Mesenchymal stem cell (in vitro differentiated cells and primary cell): ENCODE measurements at regions not wholly inside any gene's neighbourhood (a gene's known extent, or its start where the extent isn't known, plus 50 kb on each side); places are given as distances from the start of the nearest gene placed in this dataset.

Experiments used
- DNase-seq: peaks from one replicate; pipeline ENCODE4 v3.0.0-alpha.2; 2013
- H2AFZ ChIP-seq: one replicate; pipeline ENCODE4 v1.6.1; 2013; ENCODE audit warnings: low read depth, mild to moderate bottlenecking, control low read depth, inconsistent platforms, low read length, moderate library complexity
- H2AK5ac ChIP-seq: 2 replicates; pipeline ENCODE4 v1.6.1; 2013; ENCODE audit warnings: low read length, moderate library complexity, mild to moderate bottlenecking, inconsistent platforms; ENCODE audit not compliant: severe bottlenecking
- H2BK120ac ChIP-seq: one replicate; pipeline ENCODE4 v1.6.1; 2013; ENCODE audit warnings: low read depth, mild to moderate bottlenecking, inconsistent platforms, low read length, moderate library complexity
- H2BK12ac ChIP-seq, 2 experiments: one replicate each; pipeline ENCODE4 v1.6.1; 2013; ENCODE audit warnings: inconsistent platforms in 2 of 2, low read length in 2 of 2, mild to moderate bottlenecking in 2 of 2, moderate library complexity in 2 of 2, control low read depth in 1 of 2
- H2BK15ac ChIP-seq: one replicate; pipeline ENCODE4 v1.6.1; 2013; ENCODE audit warnings: mild to moderate bottlenecking, low read depth, inconsistent platforms; ENCODE audit not compliant: poor library complexity, severe bottlenecking
- H2BK5ac ChIP-seq: 2 replicates; pipeline ENCODE4 v1.6.1; 2013; ENCODE audit warnings: low read depth, mild to moderate bottlenecking, low read length, control low read depth, inconsistent platforms; ENCODE audit not compliant: poor library complexity, severe bottlenecking
- H3K14ac ChIP-seq, 2 experiments: one replicate each; pipeline ENCODE4 v1.6.1; 2013; ENCODE audit warnings: inconsistent platforms in 2 of 2, low read length in 2 of 2, control low read depth in 1 of 2, mild to moderate bottlenecking in 1 of 2, moderate library complexity in 1 of 2
- H3K18ac ChIP-seq, 2 experiments: one replicate each; pipeline ENCODE4 v1.6.1; 2013; ENCODE audit warnings: inconsistent platforms in 2 of 2, low read length in 2 of 2, control low read depth in 1 of 2, low read depth in 1 of 2, mild to moderate bottlenecking in 1 of 2
- H3K23ac ChIP-seq, 2 experiments: one replicate each; pipeline ENCODE4 v1.6.1; 2013; ENCODE audit warnings: inconsistent platforms in 2 of 2, low read length in 2 of 2, mild to moderate bottlenecking in 2 of 2, moderate library complexity in 2 of 2, control low read depth in 1 of 2
- H3K27ac ChIP-seq: 2 replicates; pipeline ENCODE4 v1.5.1; 2013; ENCODE audit warnings: mild to moderate bottlenecking, moderate library complexity, low read length, control low read depth, inconsistent platforms; ENCODE audit not compliant: poor library complexity, severe bottlenecking
- H3K27me3 ChIP-seq, 2 experiments: 2 replicates each; pipeline versions ENCODE4 v1.6.1 to v1.7.0; 2013; ENCODE audit warnings: low read length in 2 of 2, mild to moderate bottlenecking in 2 of 2, moderate library complexity in 2 of 2, control low read depth in 1 of 2, inconsistent platforms in 1 of 2; ENCODE audit not compliant: control insufficient read depth in 1 of 2, insufficient read depth in 1 of 2
- H3K36me3 ChIP-seq, 2 experiments: 2 replicates each; pipeline versions ENCODE4 v1.6.1 to v1.7.0; 2013; ENCODE audit warnings: low read length in 2 of 2, control low read depth in 1 of 2, inconsistent platforms in 1 of 2, low read depth in 1 of 2, mild to moderate bottlenecking in 1 of 2; ENCODE audit not compliant: insufficient read depth in 2 of 2, control insufficient read depth in 1 of 2
- H3K4ac ChIP-seq, 2 experiments: one replicate each; pipeline ENCODE4 v1.6.1; 2013; ENCODE audit warnings: inconsistent platforms in 2 of 2, low read length in 2 of 2, mild to moderate bottlenecking in 2 of 2, moderate library complexity in 2 of 2, control low read depth in 1 of 2, low read depth in 1 of 2
- H3K4me1 ChIP-seq: 2 replicates; pipeline ENCODE4 v1.6.1; 2013; ENCODE audit warnings: low read depth, low read length, control low read depth; ENCODE audit not compliant: control insufficient read depth, insufficient read depth
- H3K4me2 ChIP-seq: 2 replicates; pipeline ENCODE4 v1.6.1; 2013; ENCODE audit warnings: low read length, mild to moderate bottlenecking, inconsistent platforms; ENCODE audit not compliant: poor library complexity, severe bottlenecking
- H3K4me3 ChIP-seq, 2 experiments: 2 replicates each; pipeline versions ENCODE4 v1.5.1 to v1.7.0; 2013; ENCODE audit warnings: low read length in 2 of 2, mild to moderate bottlenecking in 2 of 2, control low read depth in 1 of 2, low read depth in 1 of 2; ENCODE audit not compliant: insufficient read depth in 1 of 2
- H3K79me1 ChIP-seq: replicated peaks from 2 replicates; pipeline ENCODE4 v1.6.1; 2013; ENCODE audit warnings: mild to moderate bottlenecking, control low read depth, low read length, inconsistent platforms; ENCODE audit not compliant: poor library complexity, severe bottlenecking
- H3K9ac ChIP-seq: 2 replicates; pipeline ENCODE4 v1.7.0; 2013; ENCODE audit warnings: mild to moderate bottlenecking, low read length, moderate library complexity
- H3K9me3 ChIP-seq: 2 replicates; pipeline ENCODE4 v1.7.0; 2013; ENCODE audit warnings: mild to moderate bottlenecking, low read length; ENCODE audit not compliant: control insufficient read depth
- H4K8ac ChIP-seq: one replicate; pipeline ENCODE4 v1.6.1; 2013; ENCODE audit warnings: inconsistent platforms, mild to moderate bottlenecking, low read length, moderate library complexity
- H4K91ac ChIP-seq: one replicate; pipeline ENCODE4 v1.6.1; 2013; ENCODE audit warnings: mild to moderate bottlenecking, low read length, inconsistent platforms
- WGBS: methylation state at CpG from one replicate; pipeline ENCODE4 v1.1.7; 2013; ENCODE audit warnings: mixed read lengths; 5-methylcytosine and 5-hydroxymethylcytosine counted together

GRCh38 chr1:30609999-30610345 is 113.4 kb downstream of the MATN1 start:
- WGBS: 38% methylated on average over 1 of the region's 1 CpG
- Histone ChIP-seq H3K79me1 (no peaks in the 10 kb centered on the region), H3K4me1 (no peaks in the 10 kb centered on the region), H3K27me3 (peaks cover 0 to 40% of the 10 kb centered on the region in 2 experiments), H3K9me3 (no peaks in the 10 kb centered on the region), H3K9ac (no peak overlapping the region), H2BK120ac (no peak overlapping the region), H3K18ac (no peak overlapping the region), H3K4ac (no peak overlapping the region), H3K14ac (no peak overlapping the region), H2BK15ac (no peak overlapping the region), H3K4me2 (no peak overlapping the region), H2BK12ac (no peak overlapping the region), H3K4me3 (no peak overlapping the region), H3K36me3 (no peaks in the 10 kb centered on the region), H2AFZ (no peak overlapping the region), H4K8ac (no peak overlapping the region), H3K27ac (no peak overlapping the region), H2BK5ac (no peak overlapping the region), H2AK5ac (no peak overlapping the region), H4K91ac (no peak overlapping the region), H3K23ac (no peak overlapping the region)
- no peak for DNase-seq

- Histone ChIP-seq H3K79me1 (no peaks in the 10 kb centered on the region), H2BK15ac (no peak overlapping the region), H3K18ac (no peak overlapping the region), H2BK120ac (no peak overlapping the region), H3K14ac (peak overlapping the region in 1 of 2 experiments; percentile 33), H2AFZ (no peak overlapping the region), H2BK5ac (no peak overlapping the region), H2BK12ac (no peak overlapping the region), H3K9me3 (no peaks in the 10 kb centered on the region), H3K9ac (no peak overlapping the region), H3K4me1 (no peaks in the 10 kb centered on the region), H4K91ac (no peak overlapping the region), H3K4ac (no peak overlapping the region), H3K27me3 (peaks cover 0 to 40% of the 10 kb centered on the region in 2 experiments), H3K4me2 (no peak overlapping the region), H3K23ac (no peak overlapping the region), H3K36me3 (no peaks in the 10 kb centered on the region), H3K4me3 (no peak overlapping the region), H3K27ac (no peak overlapping the region), H2AK5ac (no peak overlapping the region), H4K8ac (no peak overlapping the region)
- WGBS: 77% methylated on average over 9 of the region's 9 CpGs
- DNase-seq: no peak
These were observed 113.9 kb downstream of the MATN1 start for GRCh38 chr1:30609336-30609998.

GRCh38 chr1:30607723-30608122 is 115.7 kb downstream of the MATN1 start:
- Histone ChIP-seq H3K14ac (no peak overlapping the region), H2BK12ac (no peak overlapping the region), H2BK15ac (no peak overlapping the region), H3K4me1 (no peaks in the 10 kb centered on the region), H4K91ac (no peak overlapping the region), H3K27me3 (peaks cover 0 to 31% of the 10 kb centered on the region in 2 experiments), H3K79me1 (no peaks in the 10 kb centered on the region), H2BK120ac (no peak overlapping the region), H3K23ac (no peak overlapping the region), H3K9ac (no peak overlapping the region), H4K8ac (no peak overlapping the region), H3K9me3 (no peaks in the 10 kb centered on the region), H2AK5ac (no peak overlapping the region), H3K36me3 (no peaks in the 10 kb centered on the region), H2BK5ac (no peak overlapping the region), H3K4ac (no peak overlapping the region), H3K4me2 (no peak overlapping the region), H3K18ac (no peak overlapping the region), H2AFZ (no peak overlapping the region), H3K27ac (no peak overlapping the region), H3K4me3 (no peak overlapping the region)
- WGBS: 63% methylated on average over 5 of the region's 5 CpGs
- DNase-seq: no peak

- H3K18ac ChIP-seq: no peak overlapping the region
- H3K23ac ChIP-seq: no peak overlapping the region
- no peak overlapping the region for H3K27ac ChIP-seq
- H2BK120ac ChIP-seq: no peak overlapping the region
- H3K9ac ChIP-seq: no peak overlapping the region
- no peak overlapping the region for H3K4ac ChIP-seq
- H2BK15ac ChIP-seq: no peak overlapping the region
- H2BK5ac ChIP-seq: no peak overlapping the region
- H2BK12ac ChIP-seq: no peak overlapping the region
- no peak overlapping the region for H3K4me2 ChIP-seq
- no peaks in the 10 kb centered on the region for H3K9me3 ChIP-seq
- no peak overlapping the region for H4K8ac ChIP-seq
- no peak overlapping the region for H3K4me3 ChIP-seq
- no peak overlapping the region for H4K91ac ChIP-seq
- no peaks in the 10 kb centered on the region for H3K4me1 ChIP-seq
- H3K79me1 ChIP-seq: no peaks in the 10 kb centered on the region
- WGBS: 63% methylated on average over 6 of the region's 6 CpGs
- no peak overlapping the region for H2AFZ ChIP-seq
- H3K27me3 ChIP-seq: peaks cover 0 to 22% of the 10 kb centered on the region in 2 experiments
- DNase-seq: no peak
- H3K36me3 ChIP-seq: no peaks in the 10 kb centered on the region
- H3K14ac ChIP-seq: no peak overlapping the region
- no peak overlapping the region for H2AK5ac ChIP-seq
These were observed 117.2 kb downstream of the MATN1 start for GRCh38 chr1:30606166-30606565.
